GM12892 (cell line): ENCODE measurements at regions not wholly inside any gene's neighbourhood (a gene's known extent, or its start where the extent isn't known, plus 50 kb on each side); places are given as distances from the start of the nearest gene placed in this dataset.

ENCODE experiments used
- POLR2A ChIP-seq: IDR thresholded peaks from 2 replicates; pipeline ENCODE4 v1.6.1; 2011; ENCODE audit warnings: low read depth, low read length, control low read depth
- POLR2AphosphoS5 ChIP-seq: IDR thresholded peaks from 2 replicates; pipeline ENCODE4 v1.6.1; 2011; ENCODE audit warnings: low read depth, low read length, control low read depth

DNA sequence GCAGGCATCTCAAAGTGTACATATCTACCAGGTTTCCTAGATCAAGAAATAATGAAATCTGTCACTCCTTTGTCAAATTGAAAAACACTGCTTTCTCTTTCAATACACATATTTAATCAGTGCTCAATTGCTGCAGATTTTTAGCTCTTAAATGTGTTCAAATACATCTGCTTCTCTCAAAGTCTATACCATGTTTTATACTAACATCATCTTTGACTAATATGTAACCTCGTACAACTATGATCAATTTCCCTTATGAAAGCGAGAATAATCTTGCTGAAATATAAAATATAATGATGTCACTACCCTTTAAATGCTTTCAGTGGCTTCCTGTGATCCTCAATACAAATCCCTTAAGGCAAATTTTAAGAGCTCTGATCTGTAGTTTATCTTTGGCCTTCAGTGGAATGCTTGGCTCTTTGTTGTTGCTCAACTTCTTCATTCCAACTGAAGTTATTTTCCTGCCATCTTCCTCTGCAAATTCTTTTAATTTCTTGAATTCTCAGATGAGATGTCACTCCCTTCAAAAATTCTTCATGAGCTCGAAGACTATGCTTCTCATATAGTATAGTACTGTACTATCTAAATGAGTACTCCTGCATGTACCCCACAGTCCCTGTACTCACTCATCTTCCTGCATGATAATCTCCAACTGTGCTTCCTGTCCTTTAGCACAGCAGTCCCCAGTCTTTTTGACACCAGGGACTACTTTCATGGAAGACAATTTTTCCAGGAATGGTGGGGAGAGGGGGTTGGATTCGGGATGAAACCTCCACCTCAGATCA is 545.1 kb upstream of the GJE1 start:
- TF ChIP-seq POLR2A (no peak), POLR2AphosphoS5 (no peak)
